ENCODE measurements at regions not wholly inside any gene's neighbourhood (a gene's known extent, or its start where the extent isn't known, plus 50 kb on each side); places are given as distances from the start of the nearest gene placed in this dataset.

- Histone ChIP-seq H3K79me2 (ENCODE audit: control insufficient read depth, insufficient read depth, low read length) (no peaks in the 10 kb centered on the region), H3K4me3 (no peak overlapping the region), H3K27me3 (ENCODE audit: control insufficient read depth in 2 of 2, insufficient read depth in 2 of 2, low read length in 2 of 2) (peaks cover 5 to 13% of the 10 kb centered on the region in 2 experiments; a peak in 3 of 5 replicates), H3K9me3 (replicated peaks; ENCODE audit: control insufficient read depth, insufficient read depth, low read depth, low read length) (no peaks in the 10 kb centered on the region), H4K20me1 (replicated peaks; ENCODE audit: control insufficient read depth, insufficient read depth, low read length) (no peaks in the 10 kb centered on the region), H3K9ac (ENCODE audit: insufficient read depth in 1 of 2, low read depth in 2 of 2, low read length in 2 of 2) (no peak overlapping the region), H3K36me3 (ENCODE audit: control insufficient read depth, insufficient read depth, low read length) (no peaks in the 10 kb centered on the region), H3K9me1 (ENCODE audit: control insufficient read depth, insufficient read depth, low read length) (no peaks in the 10 kb centered on the region), H3K27ac (ENCODE audit: extremely low read depth, low read depth, low read length) (no peak overlapping the region), H2AFZ (ENCODE audit: low read depth, low read length) (no peak overlapping the region), H3K4me1 (replicated peaks in 1 of 2; ENCODE audit: control insufficient read depth in 2 of 2, insufficient read depth in 2 of 2, low read length in 2 of 2) (no peaks in the 10 kb centered on the region; a peak in 1 of 5 replicates), H3K4me2 (ENCODE audit: insufficient read depth, low read length) (no peak overlapping the region)
- ATAC-seq (no peak), DNase-seq (ENCODE audit: extremely low read depth in 1 of 4, low spot score in 3 of 4) (no peak), FAIRE-seq (no peak)
- TF ChIP-seq ZNF584 (CRISPR knock-in tag; IDR thresholded peaks at IDR 0.05; ENCODE audit: low read depth) (no peak), ZEB2 (IDR thresholded peaks at IDR 0.05) (no peak), RAD51 (IDR thresholded peaks at IDR 0.05; ENCODE audit: borderline replicate concordance, low read depth) (no peak), ZBTB1 (CRISPR knock-in tag; IDR thresholded peaks at IDR 0.05; ENCODE audit: borderline replicate concordance, low read depth) (no peak), SP2 (IDR thresholded peaks at IDR 0.05; ENCODE audit: extremely low read depth, low read depth, low read length, poor library complexity, severe bottlenecking) (no peak), GABPB1 (CRISPR knock-in tag; IDR thresholded peaks at IDR 0.05) (no peak), WHSC1 (IDR thresholded peaks at IDR 0.05; ENCODE audit: low read length) (no peak), SIN3A (IDR thresholded peaks at IDR 0.05; ENCODE audit: borderline replicate concordance in 2 of 2, control insufficient read depth in 1 of 2, low read depth in 2 of 2, low read length in 2 of 2) (no peak), ZNF133 (CRISPR knock-in tag; IDR thresholded peaks at IDR 0.05) (no peak), HDGF (IDR thresholded peaks at IDR 0.05) (no peak), CREB3L1 (IDR thresholded peaks at IDR 0.05; ENCODE audit: borderline replicate concordance, low read depth) (no peak), ZNF551 (CRISPR knock-in tag; IDR thresholded peaks at IDR 0.05) (no peak)
- TF ChIP-seq, protein P1, sequence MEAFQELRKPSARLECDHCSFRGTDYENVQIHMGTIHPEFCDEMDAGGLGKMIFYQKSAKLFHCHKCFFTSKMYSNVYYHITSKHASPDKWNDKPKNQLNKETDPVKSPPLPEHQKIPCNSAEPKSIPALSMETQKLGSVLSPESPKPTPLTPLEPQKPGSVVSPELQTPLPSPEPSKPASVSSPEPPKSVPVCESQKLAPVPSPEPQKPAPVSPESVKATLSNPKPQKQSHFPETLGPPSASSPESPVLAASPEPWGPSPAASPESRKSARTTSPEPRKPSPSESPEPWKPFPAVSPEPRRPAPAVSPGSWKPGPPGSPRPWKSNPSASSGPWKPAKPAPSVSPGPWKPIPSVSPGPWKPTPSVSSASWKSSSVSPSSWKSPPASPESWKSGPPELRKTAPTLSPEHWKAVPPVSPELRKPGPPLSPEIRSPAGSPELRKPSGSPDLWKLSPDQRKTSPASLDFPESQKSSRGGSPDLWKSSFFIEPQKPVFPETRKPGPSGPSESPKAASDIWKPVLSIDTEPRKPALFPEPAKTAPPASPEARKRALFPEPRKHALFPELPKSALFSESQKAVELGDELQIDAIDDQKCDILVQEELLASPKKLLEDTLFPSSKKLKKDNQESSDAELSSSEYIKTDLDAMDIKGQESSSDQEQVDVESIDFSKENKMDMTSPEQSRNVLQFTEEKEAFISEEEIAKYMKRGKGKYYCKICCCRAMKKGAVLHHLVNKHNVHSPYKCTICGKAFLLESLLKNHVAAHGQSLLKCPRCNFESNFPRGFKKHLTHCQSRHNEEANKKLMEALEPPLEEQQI (IDR thresholded peaks at IDR 0.05), result no peak
- TF ChIP-seq, protein P2, sequence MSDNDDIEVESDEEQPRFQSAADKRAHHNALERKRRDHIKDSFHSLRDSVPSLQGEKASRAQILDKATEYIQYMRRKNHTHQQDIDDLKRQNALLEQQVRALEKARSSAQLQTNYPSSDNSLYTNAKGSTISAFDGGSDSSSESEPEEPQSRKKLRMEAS (CRISPR knock-in tag; IDR thresholded peaks at IDR 0.05), result no peak
- intact Hi-C loops (cut with micrococcal nuclease), result no loop called here
- in situ Hi-C loops (cut with MboI), result no loop called here
- CTCF ChIA-PET (ENCODE audit: low intra/inter-chr PET ratio), result interaction anchor here (0.5 to 2.9 kb wide), 6 partner anchors 75 to 729 kb away, joined by 3 to 15 read pairs (median 4); no protein-coding TSS in a partner anchor
- WGBS (ENCODE audit: insufficient coverage, low coverage, missing lambda C conversion rate), result 20% methylated on average over 4 of the region's 4 CpGs
- POLR2A ChIA-PET, result interaction anchor here (0.5 to 1.5 kb wide), 2 partner anchors 177 to 455 kb away, joined by 3 to 4 read pairs; partner anchors contain the start of gene RPF2
- no TSS peak for BruUV-seq (replicated peaks)
Observed at GRCh38 chr6:110527516-110527915, 51.1 kb upstream of the SLC22A16 start.

All from K562 (cell line).